ENCODE measurements at regions not wholly inside any gene's neighbourhood (a gene's known extent, or its start where the extent isn't known, plus 50 kb on each side); places are given as distances from the start of the nearest gene placed in this dataset.

GRCh38 chr12:127311720-127312364, 955.1 kb upstream of the TMEM132C start:
- TF ChIP-seq CTCF (IDR thresholded peaks at IDR 0.05; ENCODE audit: borderline replicate concordance, insufficient read depth, low read depth, low read length) = no peak
- no peak overlapping the region for H3K4me3 ChIP-seq (ENCODE audit: low read depth, low read length)

GRCh38 chr12:127324681-127325080, 942.3 kb upstream of the TMEM132C start:
- no peak for TF ChIP-seq CTCF (IDR thresholded peaks at IDR 0.05; ENCODE audit: borderline replicate concordance, insufficient read depth, low read depth, low read length)
- no peak overlapping the region for H3K4me3 ChIP-seq (ENCODE audit: low read depth, low read length)

- no peak for TF ChIP-seq CTCF (IDR thresholded peaks at IDR 0.05; ENCODE audit: borderline replicate concordance, insufficient read depth, low read depth, low read length)
- no peak overlapping the region for H3K4me3 ChIP-seq (ENCODE audit: low read depth, low read length)
Observed at GRCh38 chr12:127327986-127328385, 939.0 kb upstream of the TMEM132C start.

- H3K4me3 ChIP-seq (ENCODE audit: low read depth, low read length) = no peak overlapping the region
- no peak for TF ChIP-seq CTCF (IDR thresholded peaks at IDR 0.05; ENCODE audit: borderline replicate concordance, insufficient read depth, low read depth, low read length)
Observed at GRCh38 chr12:127328867-127329266, 938.1 kb upstream of the TMEM132C start.

- no peak for TF ChIP-seq CTCF (IDR thresholded peaks at IDR 0.05; ENCODE audit: borderline replicate concordance, insufficient read depth, low read depth, low read length)
Observed at GRCh38 chr12:127334365-127334764, 932.6 kb upstream of the TMEM132C start.

GRCh38 chr12:127334912-127335644, 931.9 kb upstream of the TMEM132C start:
- no peak for TF ChIP-seq CTCF (IDR thresholded peaks at IDR 0.05; ENCODE audit: borderline replicate concordance, insufficient read depth, low read depth, low read length)

More at GRCh38 chr12:127334365-127334764, 932.6 kb upstream of the TMEM132C start:
- no peak overlapping the region for H3K4me3 ChIP-seq (ENCODE audit: low read depth, low read length)

GRCh38 chr12:127336416-127336815, 930.6 kb upstream of the TMEM132C start:
- H3K4me3 ChIP-seq (ENCODE audit: low read depth, low read length) = no peak overlapping the region
- no peak for TF ChIP-seq CTCF (IDR thresholded peaks at IDR 0.05; ENCODE audit: borderline replicate concordance, insufficient read depth, low read depth, low read length)

More at GRCh38 chr12:127334912-127335644, 931.9 kb upstream of the TMEM132C start:
- no peak overlapping the region for H3K4me3 ChIP-seq (ENCODE audit: low read depth, low read length)

Data from GM12875 (cell line).